Vagina (tissue), 2 donors: ENCODE measurements at regions not wholly inside any gene's neighbourhood (a gene's known extent, or its start where the extent isn't known, plus 50 kb on each side); places are given as distances from the start of the nearest gene placed in this dataset.

Source experiments
- POLR2A ChIP-seq, 2 donors: fragments of 450-650 bp; IDR thresholded peaks; one replicate each; pipeline ENCODE4 v1.6.1; 2017; ENCODE audit warnings: antibody characterized with exemption in 2 of 2, mild to moderate bottlenecking in 2 of 2, moderate library complexity in 2 of 2
- POLR2AphosphoS5 ChIP-seq, 2 donors: sonication (generic); formaldehyde crosslinking; IDR thresholded peaks; one replicate each; pipeline ENCODE4 v1.9.0; 2017; ENCODE audit warnings: antibody characterized with exemption in 2 of 2, mild to moderate bottlenecking in 2 of 2, low read depth in 1 of 2; ENCODE audit not compliant: insufficient read depth in 1 of 2
- TF ChIP-seq, protein P1 (sequence below), 3 experiments: fragments of 450-650 bp in 2 of 3; fragments of 200-600 bp in 1 of 3; sonication (generic) in 1 of 3; IDR thresholded peaks; one replicate each; pipeline ENCODE4 v1.5.1; 2017 to 2019; ENCODE audit warnings: antibody characterized with exemption in 3 of 3, mild to moderate bottlenecking in 2 of 3, moderate library complexity in 2 of 3

DNA sequence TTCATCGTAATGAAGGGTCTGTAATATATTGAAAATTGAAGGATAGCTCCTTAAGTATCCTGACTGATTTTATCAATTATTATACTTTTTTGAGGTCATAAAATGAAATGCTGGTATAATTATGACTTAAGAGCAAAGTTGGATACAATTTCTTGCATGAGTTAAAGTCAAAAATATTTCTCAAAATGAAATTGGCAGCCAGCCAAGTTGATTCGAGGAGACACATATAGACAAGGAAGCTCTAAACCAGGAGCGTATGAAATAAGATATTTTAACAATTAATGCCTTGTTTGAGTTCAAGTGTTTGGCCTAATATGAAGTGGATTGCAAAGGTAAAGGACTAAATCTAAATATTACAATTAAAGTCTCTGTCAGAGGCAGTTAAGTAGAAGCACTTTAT is 260.4 kb upstream of the DSEL start:
- TF ChIP-seq POLR2A (IDR thresholded peaks at IDR 0.05) (no peak), POLR2AphosphoS5 (IDR thresholded peaks at IDR 0.05; ENCODE audit: insufficient read depth in 1 of 2, low read depth in 1 of 2) (no peak)
- TF ChIP-seq, protein P1, sequence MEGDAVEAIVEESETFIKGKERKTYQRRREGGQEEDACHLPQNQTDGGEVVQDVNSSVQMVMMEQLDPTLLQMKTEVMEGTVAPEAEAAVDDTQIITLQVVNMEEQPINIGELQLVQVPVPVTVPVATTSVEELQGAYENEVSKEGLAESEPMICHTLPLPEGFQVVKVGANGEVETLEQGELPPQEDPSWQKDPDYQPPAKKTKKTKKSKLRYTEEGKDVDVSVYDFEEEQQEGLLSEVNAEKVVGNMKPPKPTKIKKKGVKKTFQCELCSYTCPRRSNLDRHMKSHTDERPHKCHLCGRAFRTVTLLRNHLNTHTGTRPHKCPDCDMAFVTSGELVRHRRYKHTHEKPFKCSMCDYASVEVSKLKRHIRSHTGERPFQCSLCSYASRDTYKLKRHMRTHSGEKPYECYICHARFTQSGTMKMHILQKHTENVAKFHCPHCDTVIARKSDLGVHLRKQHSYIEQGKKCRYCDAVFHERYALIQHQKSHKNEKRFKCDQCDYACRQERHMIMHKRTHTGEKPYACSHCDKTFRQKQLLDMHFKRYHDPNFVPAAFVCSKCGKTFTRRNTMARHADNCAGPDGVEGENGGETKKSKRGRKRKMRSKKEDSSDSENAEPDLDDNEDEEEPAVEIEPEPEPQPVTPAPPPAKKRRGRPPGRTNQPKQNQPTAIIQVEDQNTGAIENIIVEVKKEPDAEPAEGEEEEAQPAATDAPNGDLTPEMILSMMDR (IDR thresholded peaks at IDR 0.05): no peak
